ENCODE measurements at regions not wholly inside any gene's neighbourhood (a gene's known extent, or its start where the extent isn't known, plus 50 kb on each side); places are given as distances from the start of the nearest gene placed in this dataset.

DNA sequence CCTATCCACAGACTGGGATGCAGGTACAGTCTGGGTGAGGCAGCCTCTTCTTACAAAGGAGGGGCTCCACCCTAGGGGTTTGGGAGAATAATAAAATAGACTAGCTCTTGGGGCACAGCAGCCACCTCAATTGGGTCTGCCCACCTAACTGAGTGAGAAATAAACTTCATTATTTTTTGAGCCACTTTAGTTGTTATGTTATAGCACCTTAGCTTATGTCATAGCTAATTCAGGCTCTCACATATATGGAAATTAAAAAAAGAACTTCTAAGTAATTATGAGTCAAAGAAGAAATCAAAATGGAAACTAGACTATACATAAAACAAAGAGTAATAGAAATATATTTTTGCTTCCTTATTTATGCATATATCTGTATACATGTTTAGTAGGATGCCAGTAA, 318.5 kb upstream of the B3GALT2 start (continued):
- TF ChIP-seq, protein P1, sequence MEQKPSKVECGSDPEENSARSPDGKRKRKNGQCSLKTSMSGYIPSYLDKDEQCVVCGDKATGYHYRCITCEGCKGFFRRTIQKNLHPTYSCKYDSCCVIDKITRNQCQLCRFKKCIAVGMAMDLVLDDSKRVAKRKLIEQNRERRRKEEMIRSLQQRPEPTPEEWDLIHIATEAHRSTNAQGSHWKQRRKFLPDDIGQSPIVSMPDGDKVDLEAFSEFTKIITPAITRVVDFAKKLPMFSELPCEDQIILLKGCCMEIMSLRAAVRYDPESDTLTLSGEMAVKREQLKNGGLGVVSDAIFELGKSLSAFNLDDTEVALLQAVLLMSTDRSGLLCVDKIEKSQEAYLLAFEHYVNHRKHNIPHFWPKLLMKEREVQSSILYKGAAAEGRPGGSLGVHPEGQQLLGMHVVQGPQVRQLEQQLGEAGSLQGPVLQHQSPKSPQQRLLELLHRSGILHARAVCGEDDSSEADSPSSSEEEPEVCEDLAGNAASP (IDR thresholded peaks at IDR 0.05) = no peak

DNA sequence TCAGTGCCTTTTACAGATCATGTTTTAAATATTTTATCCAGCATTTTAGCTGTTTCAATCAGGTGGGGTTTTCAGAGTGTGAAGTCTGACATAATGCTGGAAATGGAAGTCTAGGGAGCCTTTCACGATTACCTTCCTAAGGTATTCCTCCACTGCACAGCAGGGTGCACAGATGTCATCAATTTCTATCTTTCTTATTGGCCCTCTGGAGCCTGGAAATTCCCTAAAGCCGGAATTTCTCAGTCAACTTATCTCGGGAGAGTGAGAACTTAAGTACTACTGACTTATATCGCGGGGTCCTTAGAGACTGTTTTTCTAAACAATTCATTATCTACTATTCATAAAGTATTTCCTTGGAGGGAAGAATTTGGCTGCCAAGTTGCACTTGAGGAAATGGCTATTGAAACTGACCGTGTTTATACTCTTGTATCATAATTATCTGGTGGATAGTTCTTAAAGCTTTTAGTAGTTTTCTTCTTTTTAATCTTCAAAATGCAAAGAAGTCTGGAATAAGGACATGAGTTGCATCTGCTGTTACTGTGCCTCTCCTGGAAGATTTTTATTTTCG, 311.8 kb upstream of the B3GALT2 start:
- Histone ChIP-seq H4K20me1 (replicated peaks; ENCODE audit: control insufficient read depth, insufficient read depth, low read length) (no peaks in the 10 kb centered on the region), H3K36me3 (ENCODE audit: control insufficient read depth, insufficient read depth, low read length) (no peaks in the 10 kb centered on the region), H3K9ac (ENCODE audit: insufficient read depth in 1 of 2, low read depth in 2 of 2, low read length in 2 of 2) (no peak overlapping the region), H3K4me3 (no peak overlapping the region), H3K27me3 (ENCODE audit: control insufficient read depth in 2 of 2, insufficient read depth in 2 of 2, low read length in 2 of 2) (no peaks in the 10 kb centered on the region), H3K27ac (ENCODE audit: extremely low read depth, low read depth, low read length) (no peak overlapping the region), H3K79me2 (ENCODE audit: control insufficient read depth, insufficient read depth, low read length) (no peaks in the 10 kb centered on the region), H3K9me1 (ENCODE audit: control insufficient read depth, insufficient read depth, low read length) (no peaks in the 10 kb centered on the region), H3K4me2 (ENCODE audit: insufficient read depth, low read length) (no peak overlapping the region), H2AFZ (ENCODE audit: low read depth, low read length) (no peak overlapping the region), H3K9me3 (replicated peaks; ENCODE audit: control insufficient read depth, insufficient read depth, low read depth, low read length) (no peaks in the 10 kb centered on the region), H3K4me1 (replicated peaks in 1 of 2; ENCODE audit: control insufficient read depth in 2 of 2, insufficient read depth in 2 of 2, low read length in 2 of 2) (no peaks in the 10 kb centered on the region)
- CTCF ChIA-PET (ENCODE audit: low intra/inter-chr PET ratio) = no interaction called here
- FAIRE-seq (no peak), DNase-seq (ENCODE audit: extremely low read depth in 1 of 4, low spot score in 3 of 4) (no peak), ATAC-seq (no peak)
- POLR2A ChIA-PET = no interaction called here
- no TSS peak for BruUV-seq (replicated peaks)
- in situ Hi-C loops (cut with MboI) = no loop called here
- intact Hi-C loops (cut with micrococcal nuclease) = no loop called here
- TF ChIP-seq HMG20B (CRISPR knock-in tag; IDR thresholded peaks at IDR 0.05) (no peak), ELF4 (CRISPR knock-in tag; IDR thresholded peaks at IDR 0.05) (no peak), NCOA6 (IDR thresholded peaks at IDR 0.05) (no peak), MCM5 (IDR thresholded peaks at IDR 0.05; ENCODE audit: low read depth) (no peak)
- TF ChIP-seq, protein P2, sequence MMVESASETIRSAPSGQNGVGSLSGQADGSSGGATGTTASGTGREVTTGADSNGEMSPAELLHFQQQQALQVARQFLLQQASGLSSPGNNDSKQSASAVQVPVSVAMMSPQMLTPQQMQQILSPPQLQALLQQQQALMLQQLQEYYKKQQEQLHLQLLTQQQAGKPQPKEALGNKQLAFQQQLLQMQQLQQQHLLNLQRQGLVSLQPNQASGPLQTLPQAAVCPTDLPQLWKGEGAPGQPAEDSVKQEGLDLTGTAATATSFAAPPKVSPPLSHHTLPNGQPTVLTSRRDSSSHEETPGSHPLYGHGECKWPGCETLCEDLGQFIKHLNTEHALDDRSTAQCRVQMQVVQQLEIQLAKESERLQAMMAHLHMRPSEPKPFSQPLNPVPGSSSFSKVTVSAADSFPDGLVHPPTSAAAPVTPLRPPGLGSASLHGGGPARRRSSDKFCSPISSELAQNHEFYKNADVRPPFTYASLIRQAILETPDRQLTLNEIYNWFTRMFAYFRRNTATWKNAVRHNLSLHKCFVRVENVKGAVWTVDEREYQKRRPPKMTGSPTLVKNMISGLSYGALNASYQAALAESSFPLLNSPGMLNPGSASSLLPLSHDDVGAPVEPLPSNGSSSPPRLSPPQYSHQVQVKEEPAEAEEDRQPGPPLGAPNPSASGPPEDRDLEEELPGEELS (CRISPR knock-in tag; IDR thresholded peaks at IDR 0.05; ENCODE audit: borderline replicate concordance) = no peak
- WGBS (ENCODE audit: insufficient coverage, low coverage, missing lambda C conversion rate) = 0% methylated on average over 7 of the region's 7 CpGs

All from K562 (cell line).